GM21367 (cell line): ENCODE measurements at regions not wholly inside any gene's neighbourhood (a gene's known extent, or its start where the extent isn't known, plus 50 kb on each side); places are given as distances from the start of the nearest gene placed in this dataset.

Source experiments
- ATAC-seq: cut with Tn5 transposase; IDR thresholded peaks from one replicate; pipeline ENCODE4 v1.9.1; 2021; ENCODE audit not compliant: unreplicated experiment

DNA sequence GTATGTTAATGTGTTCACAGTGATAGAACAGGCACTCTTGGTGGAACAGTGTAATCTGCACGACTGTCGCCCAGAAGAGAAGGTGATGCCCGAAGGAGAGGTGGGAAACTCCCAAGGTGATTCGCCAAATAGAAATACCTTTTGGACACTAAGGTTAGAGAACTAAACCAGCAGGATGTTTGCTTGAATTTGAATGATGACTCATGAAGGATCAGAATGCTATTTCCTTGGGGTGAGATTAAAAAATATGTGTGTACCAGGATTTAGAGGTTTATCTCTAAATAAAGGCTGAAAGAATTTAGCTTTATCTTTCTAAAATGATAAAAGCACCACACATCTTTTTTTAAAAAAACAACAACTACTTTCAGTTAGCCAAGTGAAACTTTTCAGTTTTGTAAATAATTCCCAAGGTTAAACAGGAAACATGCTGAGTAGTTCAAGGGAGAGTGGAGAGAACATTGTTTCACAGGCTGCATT is 297.4 kb upstream of the TAS2R1 start:
- ATAC-seq = no peak

DNA sequence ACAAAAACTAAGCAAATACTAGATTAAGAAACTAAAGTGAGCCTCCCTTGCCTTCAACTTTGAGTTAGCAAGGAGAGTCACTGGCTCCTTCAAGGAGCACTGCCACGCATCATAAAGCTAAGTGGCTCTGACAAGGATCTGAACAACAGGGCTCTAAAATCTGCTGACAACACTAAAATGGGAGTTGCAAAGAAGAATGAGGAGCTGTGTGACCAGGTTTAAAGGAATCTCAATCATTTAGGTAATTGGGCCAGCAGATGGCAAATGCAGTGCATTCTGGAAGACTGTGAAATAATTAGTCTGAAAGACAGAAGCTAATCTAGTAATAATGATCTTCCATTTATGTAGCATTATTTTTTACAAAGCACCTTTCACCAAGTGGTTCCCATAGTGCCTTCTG is 297.0 kb upstream of the TAS2R1 start:
- ATAC-seq = no peak

DNA sequence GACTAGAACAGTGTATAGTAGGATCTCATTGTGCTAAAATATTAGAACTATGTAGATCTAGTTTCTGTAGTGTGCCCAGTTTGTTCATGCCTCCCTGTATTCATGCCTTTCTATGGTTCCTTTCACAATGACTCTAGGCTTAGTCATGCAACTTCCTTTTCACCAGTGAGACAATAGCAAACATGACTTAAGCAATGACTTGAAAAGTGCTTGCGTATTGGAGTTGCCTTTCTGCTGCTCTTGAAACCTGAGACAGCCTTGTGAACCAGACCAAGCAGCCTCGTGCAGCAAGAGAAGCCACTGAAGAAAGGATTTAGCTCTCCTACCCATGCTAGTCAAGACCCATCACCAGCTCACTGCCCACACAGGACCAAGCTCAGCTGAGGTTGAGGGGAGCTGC is 294.5 kb upstream of the TAS2R1 start:
- peak; percentile 88 for ATAC-seq

DNA sequence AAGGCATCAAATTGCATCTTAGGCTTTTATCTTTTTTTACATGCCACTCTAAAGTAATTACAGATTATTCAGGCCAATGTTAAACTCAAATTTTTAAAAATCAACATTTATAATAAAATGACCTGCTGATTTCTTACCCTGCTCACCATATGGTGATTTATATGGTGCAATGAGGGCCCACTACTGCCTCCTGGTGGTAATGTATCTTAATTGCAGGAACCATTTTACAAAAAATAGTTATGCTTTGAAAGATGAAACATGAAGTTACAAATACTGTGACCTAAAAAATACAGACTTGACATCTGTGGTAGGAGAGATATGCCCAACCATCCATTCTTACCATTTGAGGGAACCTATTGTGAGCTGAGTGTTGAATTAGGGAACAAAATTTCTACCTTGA is 292.6 kb upstream of the TAS2R1 start:
- no peak for ATAC-seq

DNA sequence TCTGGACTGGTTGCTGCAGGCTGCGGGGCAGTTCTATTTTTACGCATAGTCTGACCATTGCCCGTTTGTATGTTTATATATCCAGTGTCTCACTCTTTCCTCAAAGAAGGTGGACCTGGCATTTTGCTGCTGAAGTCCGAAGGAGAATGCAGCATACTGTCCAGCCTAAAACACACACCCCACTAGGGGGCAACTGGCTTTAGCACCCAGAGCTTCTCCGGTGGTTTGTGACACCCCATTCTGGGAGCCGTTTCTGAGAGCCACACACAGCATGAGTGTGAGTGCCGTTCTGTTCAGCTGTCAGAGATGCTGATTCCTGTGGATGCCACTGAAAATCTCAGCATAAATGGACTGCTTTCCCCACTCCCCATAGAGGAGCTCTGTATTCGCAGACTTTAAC is 290.5 kb upstream of the TAS2R1 start:
- no peak for ATAC-seq

DNA sequence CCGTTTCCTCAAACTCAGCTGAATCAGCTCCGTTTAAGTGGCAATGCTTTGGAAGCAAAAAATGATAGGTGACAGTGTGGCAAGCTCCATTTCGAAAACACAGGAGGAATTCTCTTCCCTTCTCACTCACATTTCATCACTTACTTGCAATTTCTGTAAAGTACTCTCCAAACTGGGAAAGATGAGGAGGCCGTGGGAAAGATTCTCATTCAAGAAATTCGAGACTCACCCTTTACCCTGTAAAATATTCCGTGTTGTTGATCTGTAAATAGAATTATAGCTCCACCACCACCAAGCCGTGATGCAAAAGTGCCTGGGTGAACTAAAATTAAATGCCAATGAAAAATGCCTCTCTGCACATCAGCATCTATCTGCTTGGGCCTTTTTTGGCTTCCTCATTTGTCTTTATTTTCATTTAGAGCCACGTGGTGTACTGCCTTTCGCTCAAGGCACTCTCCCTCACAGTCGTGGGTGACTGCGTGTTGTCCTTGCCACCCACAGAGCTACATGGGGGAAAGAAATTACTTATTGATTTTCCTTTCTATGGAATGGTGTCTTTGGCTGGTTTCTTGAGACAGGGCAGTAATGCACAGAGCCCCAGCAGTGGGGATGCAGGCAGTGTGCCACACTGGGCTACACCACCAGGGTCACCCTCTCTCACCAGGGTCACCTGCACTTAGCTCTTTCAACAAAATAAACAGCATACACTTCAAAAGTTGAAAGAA is 289.3 kb upstream of the TAS2R1 start:
- no peak for ATAC-seq

DNA sequence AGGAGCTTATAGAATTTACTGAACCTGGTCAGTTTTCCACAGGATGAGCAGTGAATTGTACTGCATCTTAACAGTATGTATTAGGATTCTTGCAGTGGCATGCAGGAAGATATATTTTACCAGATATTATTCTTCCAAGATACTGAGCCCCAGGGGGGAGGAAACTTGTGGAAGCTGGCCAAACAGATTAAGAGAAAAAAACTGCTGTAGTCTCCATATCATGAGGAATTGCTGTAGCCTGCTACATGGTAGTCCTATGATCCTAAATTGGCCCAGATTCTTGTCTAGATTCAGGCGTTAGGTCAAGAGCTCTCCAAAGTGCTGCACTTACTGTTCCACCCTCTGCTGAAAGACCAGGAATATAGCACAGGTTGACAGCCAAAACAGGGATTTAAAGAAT is 275.5 kb upstream of the TAS2R1 start:
- no peak for ATAC-seq

DNA sequence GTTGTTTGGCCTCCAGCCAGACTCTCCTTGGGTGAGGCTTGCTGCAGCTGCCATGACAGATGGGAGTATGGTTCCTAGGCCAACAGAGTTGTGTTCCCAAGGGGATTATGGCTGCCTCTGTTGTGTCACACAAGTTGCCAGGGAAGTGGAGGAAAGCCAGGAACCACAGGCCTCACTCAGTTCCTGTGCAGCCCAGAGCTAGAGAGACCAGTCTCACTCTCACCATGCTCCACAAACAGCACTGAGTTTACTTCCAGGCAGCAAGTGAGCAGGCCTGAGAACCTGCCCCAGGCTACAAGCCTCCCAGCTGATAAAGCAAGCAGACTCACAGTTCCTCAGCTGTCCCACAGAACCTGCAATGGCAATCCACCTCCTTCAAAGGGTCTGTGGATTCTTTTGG is 273.6 kb upstream of the TAS2R1 start:
- no peak for ATAC-seq

DNA sequence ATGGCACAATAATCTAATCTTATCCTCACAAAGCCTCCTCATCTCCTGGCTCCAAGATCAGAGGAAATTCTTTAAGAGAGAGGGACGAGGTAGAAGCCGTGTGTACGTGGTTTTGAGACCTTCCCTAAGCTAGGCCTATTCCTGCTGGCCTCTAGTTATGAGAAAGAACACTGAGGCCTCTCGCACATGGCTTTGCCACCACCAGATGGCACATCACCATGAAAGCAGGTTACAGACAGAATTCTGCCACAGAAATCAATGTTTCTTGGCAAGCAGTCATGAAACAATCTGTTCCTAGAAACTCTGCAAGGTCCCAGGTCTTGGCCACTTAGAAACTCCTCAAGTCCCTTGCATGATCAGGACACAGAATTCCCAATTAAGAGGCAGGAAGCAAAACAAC is 268.2 kb upstream of the TAS2R1 start:
- ATAC-seq = no peak

DNA sequence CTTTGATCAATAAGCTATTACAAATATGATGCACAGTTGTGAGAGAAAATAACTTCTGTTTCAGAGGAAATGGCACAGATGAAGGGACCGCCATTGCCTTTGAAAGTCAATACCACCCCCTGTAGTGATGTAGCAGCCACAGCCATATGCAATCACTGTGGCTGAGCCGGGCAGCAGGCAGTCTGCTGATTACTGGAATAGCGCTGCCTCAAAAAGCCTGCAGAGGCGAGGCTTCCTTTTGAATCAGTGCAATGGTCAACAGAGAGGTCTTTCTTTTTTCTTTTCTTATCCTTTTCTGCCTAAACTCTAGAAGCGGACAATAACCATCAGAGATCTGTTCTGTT is 265.1 kb upstream of the TAS2R1 start:
- ATAC-seq = no peak

DNA sequence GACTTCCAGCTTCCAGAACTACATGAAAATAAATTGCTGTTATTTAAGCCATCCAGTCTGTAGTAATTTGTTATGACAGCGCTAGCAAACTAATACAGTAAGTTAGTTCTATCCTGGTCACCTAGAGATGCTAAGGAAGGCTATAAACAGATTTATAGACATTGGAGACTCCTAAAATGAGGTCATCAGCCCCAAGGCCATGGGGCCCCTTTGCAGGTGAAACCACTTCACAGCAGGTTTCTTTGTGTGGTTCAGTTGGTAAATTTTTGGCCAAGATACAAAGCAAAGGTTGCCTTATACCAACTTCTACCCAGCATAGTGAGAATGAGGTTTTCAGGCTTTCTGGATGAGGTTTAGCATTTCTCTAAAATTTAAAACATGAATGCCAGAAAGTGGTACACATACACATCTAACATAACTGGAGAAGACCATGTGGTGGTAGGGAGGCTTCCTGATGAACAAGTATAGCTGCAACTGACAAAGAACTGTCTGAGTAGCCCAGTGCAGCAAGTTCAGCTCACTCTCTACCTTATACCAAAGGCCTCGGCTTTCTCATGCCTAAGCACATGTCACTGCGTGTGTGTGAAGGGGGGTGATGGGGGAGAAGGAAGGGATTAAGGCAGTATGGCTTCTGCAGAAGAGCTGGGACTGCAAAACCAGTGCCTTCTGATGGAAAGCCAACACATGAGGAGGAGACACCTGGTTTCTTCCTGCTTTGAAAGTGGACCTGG is 264.6 kb upstream of the TAS2R1 start:
- no peak for ATAC-seq

DNA sequence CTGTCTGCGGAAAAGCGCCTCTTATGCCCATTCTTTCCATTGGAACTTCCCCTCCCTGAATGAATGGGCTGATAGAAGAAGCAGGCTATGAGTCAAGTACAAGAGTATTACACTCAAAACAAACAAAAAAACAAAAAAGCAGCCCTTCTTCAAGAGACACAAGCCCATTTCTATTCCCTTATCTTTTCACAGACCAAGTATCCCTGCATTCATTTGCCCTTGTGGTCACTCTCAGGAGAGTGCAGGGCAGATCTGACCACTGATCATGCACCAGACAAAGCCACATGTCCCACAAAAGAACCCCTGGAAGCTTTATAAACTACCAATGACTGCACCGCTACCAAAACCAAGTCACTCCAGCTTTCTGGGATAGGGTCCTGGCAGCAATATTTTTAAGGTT is 262.5 kb upstream of the TAS2R1 start:
- no peak for ATAC-seq

DNA sequence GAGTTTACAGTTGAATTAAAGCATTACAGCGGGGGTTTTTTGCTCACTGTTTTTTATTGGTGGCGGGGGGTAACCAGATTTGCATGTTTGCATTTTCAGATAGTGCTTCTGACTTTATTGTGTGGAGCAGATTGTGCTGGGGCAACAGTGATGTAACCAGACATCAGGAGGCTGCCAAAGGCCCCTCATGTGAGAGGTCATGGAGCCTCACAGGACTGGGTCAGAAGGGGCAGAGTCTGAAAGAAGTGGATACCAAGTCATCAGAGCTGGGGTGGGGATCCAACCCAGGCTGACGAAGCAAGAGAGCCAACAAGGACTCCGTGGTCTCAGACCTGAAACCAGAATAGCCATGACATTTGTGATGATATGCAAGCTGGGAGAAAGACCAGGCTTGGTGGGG is 259.4 kb upstream of the TAS2R1 start:
- ATAC-seq = no peak

DNA sequence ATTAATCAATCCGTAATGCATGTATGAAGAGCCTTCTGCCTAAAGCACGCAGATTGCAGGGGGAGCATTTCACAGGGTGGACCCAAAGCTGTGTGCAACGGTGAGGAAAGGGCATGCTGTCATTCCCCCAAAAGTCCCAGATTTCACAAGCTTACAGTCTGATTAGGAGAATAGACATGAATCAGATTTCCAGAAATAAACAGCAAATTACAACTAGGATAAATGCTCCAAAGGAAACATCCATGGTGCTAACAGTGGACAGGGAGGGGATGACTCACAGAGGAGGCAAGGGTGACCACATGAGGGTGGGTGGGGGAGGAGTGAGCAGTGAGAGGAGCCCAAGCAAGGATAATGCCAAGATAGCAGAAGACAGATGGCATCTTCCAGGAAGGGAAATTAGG is 258.4 kb upstream of the TAS2R1 start:
- no peak for ATAC-seq

DNA sequence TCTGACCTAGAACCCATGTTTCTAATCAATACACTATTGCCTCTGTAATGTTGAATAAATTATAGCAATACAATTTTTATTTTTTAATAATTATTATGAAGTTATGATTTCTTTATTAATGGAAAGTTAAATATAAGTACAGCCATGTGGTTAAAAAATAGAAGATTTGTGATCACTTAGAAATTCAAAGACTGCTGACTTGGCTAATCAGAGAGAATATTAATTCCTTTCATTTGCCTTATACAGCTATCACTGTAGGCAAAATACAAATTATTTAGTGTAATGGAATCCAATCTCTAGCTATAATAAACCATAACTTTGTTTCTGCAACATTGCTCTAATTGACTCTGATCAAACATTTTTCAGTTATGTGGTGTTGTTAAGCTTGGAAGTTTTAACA is 255.0 kb upstream of the TAS2R1 start:
- ATAC-seq = no peak

DNA sequence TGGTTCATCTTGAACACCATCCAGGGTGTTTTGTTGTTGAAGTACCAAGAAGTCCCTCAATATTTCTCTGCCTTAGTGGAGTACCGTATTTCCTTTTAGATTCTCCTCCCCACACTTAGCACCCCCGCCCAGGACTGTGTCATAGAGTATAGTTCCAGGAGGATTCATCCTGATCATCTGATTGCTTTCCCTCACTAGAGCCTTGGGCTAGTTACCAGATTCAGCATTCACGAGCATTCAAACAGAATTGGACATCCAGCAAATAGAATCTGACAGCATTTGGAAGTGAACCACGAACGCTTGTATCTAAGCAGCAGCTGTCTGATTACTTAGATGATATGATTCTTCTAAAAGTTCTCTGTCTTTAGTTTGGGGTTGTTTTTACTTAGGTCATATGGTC is 248.1 kb upstream of the TAS2R1 start:
- ATAC-seq = no peak

DNA sequence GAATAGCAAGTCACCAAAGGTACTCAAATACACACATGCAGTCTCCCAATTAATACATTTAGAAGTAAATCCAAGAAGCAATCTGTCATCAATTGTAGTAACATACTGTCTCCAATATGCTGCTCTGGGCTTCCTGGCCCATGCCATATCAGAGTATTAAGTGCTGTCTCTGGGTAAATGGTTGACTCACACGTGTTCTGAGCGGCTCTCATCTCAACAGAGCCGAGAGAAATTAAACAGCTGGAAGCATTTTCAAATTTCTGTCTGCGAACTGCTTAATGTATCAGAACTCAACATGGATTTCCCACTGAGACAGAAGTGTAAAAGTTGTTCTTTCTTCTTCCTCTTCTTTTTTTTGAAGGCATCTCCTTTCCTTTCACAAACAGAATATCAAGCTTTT is 247.3 kb upstream of the TAS2R1 start:
- ATAC-seq = no peak

DNA sequence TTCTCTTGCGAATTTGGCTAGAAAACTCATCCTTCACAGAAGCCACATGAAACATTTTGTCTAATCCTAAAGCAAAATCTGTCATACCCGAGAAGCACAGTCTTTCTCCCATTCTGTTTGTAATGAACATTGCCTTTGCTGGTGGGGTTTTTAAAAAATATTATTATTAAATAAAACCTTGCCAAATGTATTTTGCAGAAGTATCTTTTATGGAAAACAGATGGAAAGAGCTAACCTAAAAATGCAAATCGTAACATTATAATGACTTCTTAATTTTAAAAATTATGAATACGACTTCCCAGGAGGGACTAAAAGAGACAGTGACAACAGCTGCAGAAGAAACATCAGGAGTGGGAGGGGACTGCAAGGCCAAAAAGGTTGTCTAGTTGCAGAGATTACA is 246.3 kb upstream of the TAS2R1 start:
- no peak for ATAC-seq

DNA sequence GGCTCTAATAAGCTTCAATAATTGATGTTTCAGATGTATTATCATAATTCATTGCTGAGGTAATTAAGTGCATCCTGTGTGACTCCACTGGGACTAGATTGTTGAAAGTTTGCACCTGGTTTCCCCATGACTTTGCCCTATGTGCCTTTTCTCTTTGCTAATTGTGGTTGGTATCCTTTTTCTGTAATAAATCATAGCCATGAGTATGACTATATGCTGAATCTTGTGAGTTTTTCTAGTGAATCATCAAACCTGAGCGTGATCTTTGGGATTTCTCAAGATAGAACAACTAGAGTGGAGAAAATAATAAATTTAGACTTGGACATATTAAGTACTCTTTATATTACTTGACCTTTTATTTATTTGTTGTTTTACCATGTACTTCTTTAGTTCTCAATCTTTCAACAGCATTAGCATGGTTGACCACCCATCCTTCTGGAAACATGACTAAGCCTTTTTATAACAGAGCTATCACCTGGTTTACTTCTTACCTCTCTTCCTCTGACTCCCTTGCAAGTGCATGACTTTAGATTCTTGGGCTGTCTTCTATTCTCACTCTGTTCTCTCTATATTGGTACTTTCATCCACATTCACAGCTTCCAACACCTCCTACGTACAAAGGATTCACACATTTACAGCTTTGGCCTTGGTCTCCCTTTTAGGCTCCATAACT is 239.6 kb upstream of the TAS2R1 start:
- ATAC-seq = no peak

DNA sequence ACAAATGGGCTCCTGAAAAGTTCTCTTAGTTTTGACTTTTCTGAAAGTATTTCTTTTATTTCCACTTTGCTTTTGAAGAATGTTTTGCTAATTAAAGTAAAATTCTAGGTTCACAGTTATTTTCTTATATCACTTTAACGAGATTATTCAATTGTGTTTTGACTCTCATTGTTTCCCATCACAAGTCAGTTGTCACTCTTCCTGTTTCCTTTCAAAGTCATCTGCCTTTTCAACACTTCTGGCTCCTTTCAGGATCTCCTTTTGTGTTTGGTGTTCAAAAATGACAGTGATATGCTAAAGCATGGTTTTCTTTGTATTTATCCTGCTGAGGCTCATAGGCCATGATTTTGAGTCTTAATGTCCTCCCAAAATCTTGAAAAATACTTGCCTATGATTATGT is 235.4 kb upstream of the TAS2R1 start:
- ATAC-seq = no peak

DNA sequence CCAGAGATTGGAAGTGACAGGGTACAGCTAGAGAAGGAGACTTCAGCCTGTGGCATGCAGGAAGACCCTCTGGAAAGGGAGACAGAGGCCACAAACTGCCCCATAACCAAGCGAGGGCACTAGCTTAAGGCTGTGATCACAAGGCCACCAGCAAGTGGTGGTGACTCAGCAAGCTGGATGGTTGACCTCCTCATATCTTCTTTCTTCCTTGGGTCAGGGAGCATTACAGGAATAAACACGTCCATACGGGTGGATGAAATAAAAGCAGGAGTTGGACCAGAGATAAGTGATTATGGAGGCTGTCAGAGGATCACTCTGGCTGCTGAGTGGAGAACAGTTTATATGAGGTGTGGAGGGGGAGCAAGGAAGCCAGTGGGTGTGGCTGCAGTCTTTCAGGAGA is 234.6 kb upstream of the TAS2R1 start:
- no peak for ATAC-seq

DNA sequence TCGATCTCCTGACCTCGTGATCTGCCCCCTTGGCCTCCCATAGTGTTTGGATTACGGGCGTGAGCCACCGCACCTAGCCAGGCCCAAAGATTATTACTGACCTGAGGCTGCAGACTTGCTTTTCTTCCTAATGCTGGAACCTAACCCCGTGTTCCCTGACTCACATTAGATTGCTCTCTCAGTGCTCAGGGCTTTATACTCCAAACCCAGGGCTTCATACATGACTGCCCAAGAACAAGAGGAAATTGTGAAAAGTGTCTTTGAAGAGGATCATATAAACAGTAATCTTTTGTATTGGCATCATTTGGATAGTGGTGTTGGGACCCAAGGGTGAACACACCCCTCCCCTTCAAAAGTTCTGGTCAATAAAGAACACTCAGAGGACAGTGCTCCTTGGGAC is 233.3 kb upstream of the TAS2R1 start:
- no peak for ATAC-seq
